HepG2 (cell line): ENCODE measurements at regions not wholly inside any gene's neighbourhood (a gene's known extent, or its start where the extent isn't known, plus 50 kb on each side); places are given as distances from the start of the nearest gene placed in this dataset.

Source experiments
- ATAC-seq: fragments of 200-7000 bp; cut with Tn5 transposase; 3 replicates; pipeline ENCODE4 v1.9.1; 2020; ENCODE audit warnings: mild to moderate bottlenecking, moderate library complexity
- BruUV-seq: library from RNA; stranded (reverse); fragments of 400-500 nt; replicated peaks from 2 replicates; lab custom pipeline; 2021; lab: Mats Ljungman, UMichigan
- CTCF ChIA-PET: fragments of 300-600 bp; formaldehyde crosslinking; extraction: SDS; loops from one replicate; lab custom pipeline; 2021; ENCODE audit warnings: low total read pairs, inconsistent platforms, low intra/inter-chr PET ratio; lab: Yijun Ruan, JAX
- POLR2A ChIA-PET: fragments of 350-600 bp; sonication (Branson Sonifier 250); formaldehyde crosslinking; loops from one replicate; lab custom pipeline; 2020; ENCODE audit warnings: antibody characterized with exemption, inconsistent platforms; lab: Yijun Ruan, JAX
- DNase-seq: peaks from one replicate; pipeline ENCODE4 v3.0.0-alpha.2; 2015; ENCODE audit warnings: low spot score
- FAIRE-seq: peaks from 3 replicates; lab custom pipeline; 2011; peaks lifted over from hg19 to GRCh38; lab: Jason Lieb, UNC
- H2AFZ ChIP-seq: one replicate; pipeline ENCODE4 v1.6.1; 2011; ENCODE audit warnings: low read length, inconsistent platforms
- H3K27ac ChIP-seq: fragments of 300-600 bp; 3 replicates; pipeline ENCODE4 v1.8.0; 2011; ENCODE audit warnings: mixed run types, mild to moderate bottlenecking, mixed read lengths, low read length, inconsistent platforms; ENCODE audit not compliant: insufficient read depth; ENCODE audit errors: extremely low read length
- H3K27me3 ChIP-seq, 2 experiments: fragments of 200-600 bp in 1 of 2; 2 replicates in 1 of 2; 3 replicates in 1 of 2; pipeline versions ENCODE4 v1.6.0 to v1.8.0; 2011; ENCODE audit warnings: low read length in 2 of 2, mild to moderate bottlenecking in 2 of 2, moderate library complexity in 2 of 2, inconsistent platforms in 1 of 2; ENCODE audit not compliant: insufficient read depth in 2 of 2, control insufficient read depth in 1 of 2
- H3K36me3 ChIP-seq, 2 experiments: fragments of 200-600 bp in 1 of 2; replicated peaks in 1 of 2; 2 replicates in 1 of 2; 3 replicates in 1 of 2; pipeline versions ENCODE4 v1.5.1 to v1.8.0; 2011; ENCODE audit warnings: low read length in 2 of 2, inconsistent platforms in 1 of 2; ENCODE audit not compliant: insufficient read depth in 2 of 2, control insufficient read depth in 1 of 2
- H3K4me1 ChIP-seq: 2 replicates; pipeline ENCODE4 v1.5.1; 2012; ENCODE audit warnings: low read length, inconsistent platforms; ENCODE audit not compliant: insufficient read depth
- H3K4me2 ChIP-seq: 2 replicates; pipeline ENCODE4 v1.6.0; 2011; ENCODE audit warnings: low read depth, low read length, inconsistent platforms
- H3K4me3 ChIP-seq, 3 experiments: fragments of 200-600 bp in 1 of 3; sonication (generic), shearing (Covaris generic) in 1 of 3; replicated peaks in 1 of 3; 2 replicates each; pipeline ENCODE4 v1.5.1; 2011 to 2016; ENCODE audit warnings: low read length in 3 of 3, inconsistent platforms in 2 of 3, low read depth in 2 of 3, mild to moderate bottlenecking in 2 of 3, control low read depth in 1 of 3, mixed read lengths in 1 of 3; ENCODE audit not compliant: insufficient read depth in 1 of 3
- H3K79me2 ChIP-seq: one replicate; pipeline ENCODE4 v1.6.1; 2011; ENCODE audit warnings: low read length, inconsistent platforms; ENCODE audit not compliant: insufficient read depth
- H3K9ac ChIP-seq: 2 replicates; pipeline ENCODE4 v1.6.0; 2011; ENCODE audit warnings: mild to moderate bottlenecking, low read depth, low read length, inconsistent platforms; ENCODE audit not compliant: insufficient read depth
- H3K9me3 ChIP-seq: 2 replicates; pipeline ENCODE4 v1.5.1; 2012; ENCODE audit warnings: mild to moderate bottlenecking, low read length
- H4K20me1 ChIP-seq: 2 replicates; pipeline ENCODE4 v1.6.0; 2011; ENCODE audit warnings: inconsistent platforms, mild to moderate bottlenecking, low read length, moderate library complexity; ENCODE audit not compliant: insufficient read depth
- CREB3 ChIP-seq: sonication (generic); formaldehyde crosslinking; IDR thresholded peaks from 2 replicates; pipeline ENCODE4 v1.5.0; 2020; ENCODE audit warnings: missing genetic modification reagents
- NFATC3 ChIP-seq: sonication (generic); formaldehyde crosslinking; IDR thresholded peaks from 2 replicates; pipeline ENCODE4 v1.5.1; 2020; ENCODE audit warnings: mild to moderate bottlenecking, missing genetic modification reagents
- U2AF2 ChIP-seq: fragments of 200-400 bp; formaldehyde crosslinking; IDR thresholded peaks from 2 replicates; pipeline ENCODE4 v1.6.1; 2017; ENCODE audit warnings: low read depth, mild to moderate bottlenecking, low read length
- WGBS: methylation state at CpG from one replicate; pipeline ENCODE4 v1.1.6; 2017; ENCODE audit warnings: low lambda C conversion rate; 5-methylcytosine and 5-hydroxymethylcytosine counted together
- in situ Hi-C: cut with HindIII; loops from 2 replicates; pipeline ENCODE4 v1.10.0; 2017; ENCODE audit warnings: low pct_unique_long_range_greater_than_20kb; ENCODE audit not compliant: extremely low pct_ligation_motif_present
- intact Hi-C: fragments of 100-400 bp; cut with micrococcal nuclease; formaldehyde crosslinking; loops from one replicate; pipeline ENCODE4 v1.10.0; 2022; ENCODE audit not compliant: unreplicated experiment
- TF ChIP-seq, protein P1 (sequence below): sonication (generic); formaldehyde crosslinking; IDR thresholded peaks from 2 replicates; pipeline ENCODE4 v1.4.0; 2020; ENCODE audit warnings: mild to moderate bottlenecking, missing genetic modification reagents

- TF ChIP-seq, protein P1, sequence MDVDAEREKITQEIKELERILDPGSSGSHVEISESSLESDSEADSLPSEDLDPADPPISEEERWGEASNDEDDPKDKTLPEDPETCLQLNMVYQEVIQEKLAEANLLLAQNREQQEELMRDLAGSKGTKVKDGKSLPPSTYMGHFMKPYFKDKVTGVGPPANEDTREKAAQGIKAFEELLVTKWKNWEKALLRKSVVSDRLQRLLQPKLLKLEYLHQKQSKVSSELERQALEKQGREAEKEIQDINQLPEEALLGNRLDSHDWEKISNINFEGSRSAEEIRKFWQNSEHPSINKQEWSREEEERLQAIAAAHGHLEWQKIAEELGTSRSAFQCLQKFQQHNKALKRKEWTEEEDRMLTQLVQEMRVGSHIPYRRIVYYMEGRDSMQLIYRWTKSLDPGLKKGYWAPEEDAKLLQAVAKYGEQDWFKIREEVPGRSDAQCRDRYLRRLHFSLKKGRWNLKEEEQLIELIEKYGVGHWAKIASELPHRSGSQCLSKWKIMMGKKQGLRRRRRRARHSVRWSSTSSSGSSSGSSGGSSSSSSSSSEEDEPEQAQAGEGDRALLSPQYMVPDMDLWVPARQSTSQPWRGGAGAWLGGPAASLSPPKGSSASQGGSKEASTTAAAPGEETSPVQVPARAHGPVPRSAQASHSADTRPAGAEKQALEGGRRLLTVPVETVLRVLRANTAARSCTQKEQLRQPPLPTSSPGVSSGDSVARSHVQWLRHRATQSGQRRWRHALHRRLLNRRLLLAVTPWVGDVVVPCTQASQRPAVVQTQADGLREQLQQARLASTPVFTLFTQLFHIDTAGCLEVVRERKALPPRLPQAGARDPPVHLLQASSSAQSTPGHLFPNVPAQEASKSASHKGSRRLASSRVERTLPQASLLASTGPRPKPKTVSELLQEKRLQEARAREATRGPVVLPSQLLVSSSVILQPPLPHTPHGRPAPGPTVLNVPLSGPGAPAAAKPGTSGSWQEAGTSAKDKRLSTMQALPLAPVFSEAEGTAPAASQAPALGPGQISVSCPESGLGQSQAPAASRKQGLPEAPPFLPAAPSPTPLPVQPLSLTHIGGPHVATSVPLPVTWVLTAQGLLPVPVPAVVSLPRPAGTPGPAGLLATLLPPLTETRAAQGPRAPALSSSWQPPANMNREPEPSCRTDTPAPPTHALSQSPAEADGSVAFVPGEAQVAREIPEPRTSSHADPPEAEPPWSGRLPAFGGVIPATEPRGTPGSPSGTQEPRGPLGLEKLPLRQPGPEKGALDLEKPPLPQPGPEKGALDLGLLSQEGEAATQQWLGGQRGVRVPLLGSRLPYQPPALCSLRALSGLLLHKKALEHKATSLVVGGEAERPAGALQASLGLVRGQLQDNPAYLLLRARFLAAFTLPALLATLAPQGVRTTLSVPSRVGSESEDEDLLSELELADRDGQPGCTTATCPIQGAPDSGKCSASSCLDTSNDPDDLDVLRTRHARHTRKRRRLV (CRISPR knock-in tag), result no peak
- TF ChIP-seq, all 625 proteins: peak for 0
These were observed 246.8 kb downstream of the CDC5L start (continued) for GRCh38 chr6:44634321-44634720.

- ChIA-PET CTCF (no interaction called here), POLR2A (no interaction called here)
- Histone ChIP-seq H3K27me3 (peaks cover 1 to 34% of the 10 kb centered on the region in 2 experiments; a peak in 3 of 5 replicates), H3K4me1 (no peaks in the 10 kb centered on the region), H3K9ac (no peak overlapping the region), H3K9me3 (no peaks in the 10 kb centered on the region), H3K79me2 (no peaks in the 10 kb centered on the region), H3K27ac (no peak overlapping the region), H3K36me3 (no peaks in the 10 kb centered on the region), H3K4me3 (no peak overlapping the region), H4K20me1 (no peaks in the 10 kb centered on the region), H2AFZ (no peak overlapping the region), H3K4me2 (no peak overlapping the region)
- no peak for FAIRE-seq
- ATAC-seq, result no peak
- no peak for TF ChIP-seq NFATC3 (CRISPR knock-in tag)
- TF ChIP-seq CREB3 (CRISPR knock-in tag), result no peak
- no peak for TF ChIP-seq U2AF2
- in situ Hi-C loops, result no loop called here
- intact Hi-C loops, result no loop called here
- DNase-seq, result no peak
- no TSS peak for BruUV-seq
- 46% methylated on average over 4 of the region's 4 CpGs for WGBS
These were observed 248.0 kb downstream of the CDC5L start for GRCh38 chr6:44635486-44635885.
